NCI-H2171 treated with DMSO at 0.1 percent for 48 hours (cell line): ENCODE measurements at regions not wholly inside any gene's neighbourhood (a gene's known extent, or its start where the extent isn't known, plus 50 kb on each side); places are given as distances from the start of the nearest gene placed in this dataset.
"Not testable (repeated sequence)": the region's sequence is repeated elsewhere in the genome, so short reads cannot be mapped to it uniquely, and the experiment has no call there.

ENCODE experiments used
- DNase-seq: peaks from one replicate; lab custom pipeline; 2025; lab: John Stamatoyannopoulos, UW

- no peak for DNase-seq
Observed at GRCh38 chr15:95175914-95176658, 944.7 kb downstream of the MCTP2 start.

GRCh38 chr15:95176794-95177577, 945.6 kb downstream of the MCTP2 start:
- DNase-seq, result no peak

GRCh38 chr15:95180530-95180929, 949.2 kb downstream of the MCTP2 start:
- DNase-seq, result no peak

GRCh38 chr15:95182091-95182490, 950.7 kb downstream of the MCTP2 start:
- DNase-seq, result no peak

GRCh38 chr15:95192923-95193322, 961.6 kb downstream of the MCTP2 start:
- no peak for DNase-seq

GRCh38 chr15:95194746-95195145, 963.4 kb downstream of the MCTP2 start:
- no peak for DNase-seq

- no peak for DNase-seq
Observed at GRCh38 chr15:95196176-95196915, 965.0 kb downstream of the MCTP2 start.

GRCh38 chr15:95202569-95203349, 971.4 kb downstream of the MCTP2 start:
- DNase-seq, result no peak

- DNase-seq, result no peak
Observed at GRCh38 chr15:95205077-95205476, 973.7 kb downstream of the MCTP2 start.

- DNase-seq, result not testable (repeated sequence)
Observed at GRCh38 chr15:95205830-95206229, 974.5 kb downstream of the MCTP2 start.

- DNase-seq, result no peak
Observed at GRCh38 chr15:95208071-95208470, 976.7 kb downstream of the MCTP2 start.

- DNase-seq, result no peak
Observed at GRCh38 chr15:95208988-95209387, 977.6 kb downstream of the MCTP2 start.

- no peak for DNase-seq
Observed at GRCh38 chr15:95210436-95210981, 979.1 kb downstream of the MCTP2 start.

- DNase-seq, result no peak
Observed at GRCh38 chr15:95215017-95215416, 983.7 kb downstream of the MCTP2 start.

GRCh38 chr15:95226835-95227234, 995.5 kb downstream of the MCTP2 start:
- no peak for DNase-seq

- DNase-seq, result no peak
Observed at GRCh38 chr15:95227235-95227634, 995.9 kb downstream of the MCTP2 start.

GRCh38 chr15:95228856-95229555, 997.6 kb downstream of the MCTP2 start:
- DNase-seq, result no peak

GRCh38 chr15:95235033-95235432, 1003.7 kb downstream of the MCTP2 start:
- no peak for DNase-seq

- no peak for DNase-seq
Observed at GRCh38 chr15:95247071-95247984, 1016.0 kb downstream of the MCTP2 start.

GRCh38 chr15:95249524-95249923, 1018.2 kb downstream of the MCTP2 start:
- no peak for DNase-seq
